Panc1 (cell line): ENCODE measurements at regions not wholly inside any gene's neighbourhood (a gene's known extent, or its start where the extent isn't known, plus 50 kb on each side); places are given as distances from the start of the nearest gene placed in this dataset.

Source experiments
- TF ChIP-seq, protein P1 (sequence below): fragments of 450-650 bp; IDR thresholded peaks from 2 replicates; pipeline ENCODE4 v1.5.1; 2017; ENCODE audit warnings: mild to moderate bottlenecking
- TF ChIP-seq, protein P2 (sequence below), 2 experiments: IDR thresholded peaks; 2 replicates each; pipeline ENCODE4 v1.6.1; 2011 to 2012; ENCODE audit warnings: low read depth in 2 of 2, control low read depth in 1 of 2, low read length in 1 of 2, mild to moderate bottlenecking in 1 of 2, moderate library complexity in 1 of 2; ENCODE audit not compliant: insufficient read depth in 1 of 2

DNA sequence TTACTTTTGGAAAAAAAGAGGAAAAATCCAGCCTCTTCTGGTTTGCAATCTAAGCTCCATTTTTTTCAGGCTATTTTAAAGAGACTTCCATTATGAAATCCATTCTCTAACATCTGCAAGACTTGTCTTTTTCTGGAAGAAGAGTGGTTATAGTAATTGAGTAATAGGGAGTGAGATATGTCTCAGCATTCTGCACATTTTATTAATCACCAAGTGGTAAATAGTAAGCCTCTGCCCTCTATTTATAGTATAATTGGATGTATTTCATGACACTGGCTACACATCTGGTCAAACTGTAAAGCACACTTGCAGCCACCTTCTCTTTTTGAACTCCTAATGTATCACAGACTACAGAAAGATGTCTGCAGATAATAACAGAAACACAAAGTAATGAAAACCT lies 391.1 kb downstream of the ETS1 start:
- TF ChIP-seq, protein P1, sequence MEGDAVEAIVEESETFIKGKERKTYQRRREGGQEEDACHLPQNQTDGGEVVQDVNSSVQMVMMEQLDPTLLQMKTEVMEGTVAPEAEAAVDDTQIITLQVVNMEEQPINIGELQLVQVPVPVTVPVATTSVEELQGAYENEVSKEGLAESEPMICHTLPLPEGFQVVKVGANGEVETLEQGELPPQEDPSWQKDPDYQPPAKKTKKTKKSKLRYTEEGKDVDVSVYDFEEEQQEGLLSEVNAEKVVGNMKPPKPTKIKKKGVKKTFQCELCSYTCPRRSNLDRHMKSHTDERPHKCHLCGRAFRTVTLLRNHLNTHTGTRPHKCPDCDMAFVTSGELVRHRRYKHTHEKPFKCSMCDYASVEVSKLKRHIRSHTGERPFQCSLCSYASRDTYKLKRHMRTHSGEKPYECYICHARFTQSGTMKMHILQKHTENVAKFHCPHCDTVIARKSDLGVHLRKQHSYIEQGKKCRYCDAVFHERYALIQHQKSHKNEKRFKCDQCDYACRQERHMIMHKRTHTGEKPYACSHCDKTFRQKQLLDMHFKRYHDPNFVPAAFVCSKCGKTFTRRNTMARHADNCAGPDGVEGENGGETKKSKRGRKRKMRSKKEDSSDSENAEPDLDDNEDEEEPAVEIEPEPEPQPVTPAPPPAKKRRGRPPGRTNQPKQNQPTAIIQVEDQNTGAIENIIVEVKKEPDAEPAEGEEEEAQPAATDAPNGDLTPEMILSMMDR, result no peak
- TF ChIP-seq, protein P2, sequence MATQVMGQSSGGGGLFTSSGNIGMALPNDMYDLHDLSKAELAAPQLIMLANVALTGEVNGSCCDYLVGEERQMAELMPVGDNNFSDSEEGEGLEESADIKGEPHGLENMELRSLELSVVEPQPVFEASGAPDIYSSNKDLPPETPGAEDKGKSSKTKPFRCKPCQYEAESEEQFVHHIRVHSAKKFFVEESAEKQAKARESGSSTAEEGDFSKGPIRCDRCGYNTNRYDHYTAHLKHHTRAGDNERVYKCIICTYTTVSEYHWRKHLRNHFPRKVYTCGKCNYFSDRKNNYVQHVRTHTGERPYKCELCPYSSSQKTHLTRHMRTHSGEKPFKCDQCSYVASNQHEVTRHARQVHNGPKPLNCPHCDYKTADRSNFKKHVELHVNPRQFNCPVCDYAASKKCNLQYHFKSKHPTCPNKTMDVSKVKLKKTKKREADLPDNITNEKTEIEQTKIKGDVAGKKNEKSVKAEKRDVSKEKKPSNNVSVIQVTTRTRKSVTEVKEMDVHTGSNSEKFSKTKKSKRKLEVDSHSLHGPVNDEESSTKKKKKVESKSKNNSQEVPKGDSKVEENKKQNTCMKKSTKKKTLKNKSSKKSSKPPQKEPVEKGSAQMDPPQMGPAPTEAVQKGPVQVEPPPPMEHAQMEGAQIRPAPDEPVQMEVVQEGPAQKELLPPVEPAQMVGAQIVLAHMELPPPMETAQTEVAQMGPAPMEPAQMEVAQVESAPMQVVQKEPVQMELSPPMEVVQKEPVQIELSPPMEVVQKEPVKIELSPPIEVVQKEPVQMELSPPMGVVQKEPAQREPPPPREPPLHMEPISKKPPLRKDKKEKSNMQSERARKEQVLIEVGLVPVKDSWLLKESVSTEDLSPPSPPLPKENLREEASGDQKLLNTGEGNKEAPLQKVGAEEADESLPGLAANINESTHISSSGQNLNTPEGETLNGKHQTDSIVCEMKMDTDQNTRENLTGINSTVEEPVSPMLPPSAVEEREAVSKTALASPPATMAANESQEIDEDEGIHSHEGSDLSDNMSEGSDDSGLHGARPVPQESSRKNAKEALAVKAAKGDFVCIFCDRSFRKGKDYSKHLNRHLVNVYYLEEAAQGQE (IDR thresholded peaks at IDR 0.05; ENCODE audit: insufficient read depth in 1 of 2, low read depth in 2 of 2, low read length in 1 of 2), result no peak
